NCI-H2029 treated with DMSO at 0.1 percent for 48 hours (cell line): ENCODE measurements at regions not wholly inside any gene's neighbourhood (a gene's known extent, or its start where the extent isn't known, plus 50 kb on each side); places are given as distances from the start of the nearest gene placed in this dataset.
"Not testable (repeated sequence)": the region's sequence is repeated elsewhere in the genome, so short reads cannot be mapped to it uniquely, and the experiment has no call there.

Experiments
- DNase-seq: peaks from one replicate; lab custom pipeline; 2025; lab: John Stamatoyannopoulos, UW

DNA sequence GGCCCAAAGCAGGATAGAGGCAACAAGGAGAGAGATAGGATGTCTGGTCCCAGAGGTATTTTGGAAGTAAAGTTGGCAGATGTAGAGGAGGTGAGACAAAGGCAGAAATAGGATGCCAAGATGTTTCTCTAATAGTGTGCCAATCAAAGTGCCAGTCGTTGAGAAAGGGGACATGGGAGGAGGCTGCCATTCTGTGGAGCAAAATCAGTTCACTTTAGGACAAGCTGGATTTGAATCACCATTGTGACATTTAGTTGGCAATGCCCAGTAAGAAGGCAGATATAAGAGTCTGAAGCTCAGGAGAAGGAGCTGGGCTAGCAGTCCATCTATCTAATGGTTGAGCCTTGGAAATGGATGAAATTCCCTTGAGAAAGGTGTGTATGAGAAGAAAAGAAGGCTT lies 53.8 kb downstream of the ADRB2 start:
- DNase-seq: no peak

DNA sequence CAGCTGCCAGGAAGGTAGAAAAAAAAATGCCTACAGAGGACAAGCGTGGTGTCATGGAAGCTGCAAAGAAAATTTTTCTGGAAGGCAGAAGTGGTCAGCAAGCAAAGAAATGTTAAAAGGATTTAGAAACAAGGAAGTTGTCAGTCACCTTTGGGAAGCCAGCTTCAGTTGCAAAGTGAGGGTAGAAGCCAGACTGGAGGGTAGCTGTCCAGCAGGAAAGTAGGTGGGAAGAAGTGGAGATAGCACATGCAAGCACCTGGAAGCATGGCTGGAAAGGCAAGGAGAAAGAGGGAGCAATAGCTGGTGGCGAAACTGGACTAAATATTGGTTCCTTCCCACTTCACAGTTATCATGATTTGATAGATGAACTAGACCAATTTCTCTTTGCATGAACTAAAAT lies 54.3 kb downstream of the ADRB2 start:
- no peak for DNase-seq

DNA sequence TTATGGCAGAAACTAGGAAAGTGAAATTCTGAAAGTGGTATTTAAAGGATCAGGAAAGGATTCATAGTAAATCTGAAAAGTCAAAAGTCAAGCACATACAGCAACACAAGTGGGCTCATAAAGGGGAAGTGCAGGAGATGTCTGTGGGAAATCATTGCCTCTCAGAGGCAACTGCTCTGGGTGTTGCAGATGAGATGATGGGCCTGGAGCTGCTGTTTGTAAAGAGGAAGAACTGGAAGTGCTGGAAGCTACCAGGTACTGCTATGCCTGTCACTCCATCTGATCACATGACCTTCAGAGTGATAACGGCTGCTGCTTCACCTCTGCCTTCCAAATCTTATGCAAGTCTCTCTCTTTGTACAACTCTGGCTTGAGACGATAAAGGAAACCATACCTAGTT lies 55.9 kb downstream of the ADRB2 start:
- no peak for DNase-seq

DNA sequence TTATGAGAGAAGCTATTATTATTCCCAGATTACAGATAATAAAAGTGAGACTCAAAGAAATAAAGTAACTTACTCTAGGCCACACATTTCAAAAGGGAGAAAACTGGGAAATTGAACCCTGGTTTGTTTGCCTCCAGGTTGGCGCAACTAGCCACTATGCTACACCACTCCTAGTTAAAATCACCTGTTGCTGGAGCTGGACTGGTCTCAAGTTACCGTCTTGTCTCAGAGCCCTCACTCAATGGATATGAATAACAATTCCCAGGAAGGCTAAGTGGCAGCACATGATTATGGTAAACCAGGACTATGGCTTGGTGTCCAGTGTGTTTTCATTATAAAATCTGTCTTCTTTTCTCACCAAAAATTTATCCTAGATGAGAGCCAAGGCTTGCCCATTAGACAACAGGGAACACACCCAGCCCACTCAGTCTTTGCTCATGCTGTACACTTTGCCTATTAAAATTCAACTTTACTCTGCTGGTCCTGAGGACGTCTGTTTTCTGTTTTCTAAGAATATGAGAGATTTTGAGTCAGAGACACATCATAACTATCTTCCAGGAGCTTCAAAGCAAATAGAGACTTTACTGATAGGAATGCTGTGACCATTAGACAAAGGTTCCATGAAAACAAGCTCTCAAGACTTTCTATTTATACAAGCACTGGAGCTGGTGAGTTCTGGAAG lies 58.1 kb downstream of the ADRB2 start:
- peak; percentile 74 for DNase-seq

DNA sequence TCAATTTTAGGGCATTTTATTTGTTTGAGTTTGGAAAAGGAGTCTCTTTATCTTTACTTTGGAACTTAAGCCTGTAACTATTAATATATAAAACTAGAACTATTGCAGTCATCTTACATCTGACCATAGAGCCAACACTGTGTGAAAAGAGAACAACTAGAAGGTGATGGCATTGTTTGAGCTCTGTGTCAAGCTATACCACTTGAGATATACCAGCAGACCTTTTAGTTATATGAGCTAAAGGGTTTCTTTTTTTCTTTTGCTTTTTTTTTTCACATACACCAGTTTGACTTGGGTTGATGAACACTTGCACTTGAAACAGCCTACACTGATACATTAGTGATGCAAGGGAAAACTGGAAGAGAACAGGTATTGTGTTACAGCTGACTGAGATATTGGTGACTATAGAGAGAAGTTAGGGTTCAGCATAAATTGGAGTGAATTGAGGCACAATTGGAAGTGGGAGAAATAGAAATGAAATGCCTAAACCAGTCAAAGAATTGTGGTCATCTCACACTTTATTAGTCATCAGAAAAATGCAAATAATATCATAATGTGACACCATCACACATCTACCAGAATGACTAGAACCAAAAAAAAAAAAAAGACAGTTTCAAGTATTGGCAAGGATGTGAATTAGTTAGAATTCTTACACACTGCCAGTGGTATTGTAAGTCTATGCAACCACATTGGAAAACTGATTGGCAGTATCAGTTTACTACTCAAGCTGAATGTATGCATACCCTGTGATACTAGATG lies 60.9 kb downstream of the ADRB2 start:
- no peak for DNase-seq

DNA sequence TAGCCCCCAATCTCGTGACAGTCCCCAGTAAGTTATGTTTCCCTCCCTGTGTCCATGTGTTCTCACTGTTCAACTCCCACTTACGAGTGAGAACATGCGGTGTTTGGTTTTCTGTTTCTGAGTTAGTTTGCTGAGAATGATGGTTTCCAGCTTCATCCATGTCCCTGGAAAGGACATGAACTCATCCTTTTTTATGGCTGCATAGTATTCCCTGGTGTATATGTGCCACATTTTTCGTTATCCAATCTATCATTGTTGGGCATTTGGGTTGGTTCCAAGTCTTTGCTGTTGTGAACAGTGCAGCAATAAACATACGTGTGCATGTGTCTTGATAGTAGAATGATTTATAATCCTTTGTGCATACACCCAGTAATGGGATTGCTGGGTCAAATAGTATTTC lies 63.5 kb downstream of the ADRB2 start:
- DNase-seq: not testable (repeated sequence)

DNA sequence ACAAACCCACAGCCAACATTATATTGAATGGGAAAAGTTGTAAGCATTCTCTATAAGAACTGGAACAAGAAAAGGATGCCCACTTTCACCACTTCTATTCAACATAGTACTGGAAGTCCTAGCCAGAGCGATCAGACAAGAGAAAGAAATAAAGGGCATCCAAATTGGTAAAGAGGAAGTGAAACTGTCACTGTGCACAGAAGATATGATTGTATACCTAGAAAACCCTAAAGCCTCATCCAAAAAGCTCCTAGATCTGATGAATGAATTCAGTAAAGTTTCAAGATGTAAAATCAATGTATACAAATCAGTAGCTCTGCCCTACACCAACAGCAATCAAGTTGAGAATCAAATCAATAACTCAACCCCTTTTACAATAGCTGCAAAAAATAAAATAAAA lies 69.0 kb downstream of the ADRB2 start:
- not testable (repeated sequence) for DNase-seq

DNA sequence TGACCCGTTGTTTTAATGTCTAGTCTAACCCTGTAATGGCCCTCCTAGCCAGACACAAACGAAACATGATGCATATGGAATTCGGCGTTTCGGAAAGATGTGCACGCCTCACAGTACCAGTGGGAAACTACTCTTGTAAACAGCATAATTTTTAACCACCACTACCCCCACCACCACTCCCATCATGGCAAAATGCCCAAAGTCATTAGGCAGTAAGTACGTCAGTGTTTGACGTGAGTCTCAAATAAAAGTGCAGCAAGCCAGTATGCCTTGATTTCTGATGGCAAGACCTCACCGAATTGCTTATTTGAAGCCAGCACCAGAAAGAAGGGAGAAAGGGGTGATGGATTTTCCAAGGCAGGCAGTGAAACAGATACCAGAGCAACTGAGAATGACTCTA lies 71.4 kb downstream of the ADRB2 start:
- DNase-seq: no peak

DNA sequence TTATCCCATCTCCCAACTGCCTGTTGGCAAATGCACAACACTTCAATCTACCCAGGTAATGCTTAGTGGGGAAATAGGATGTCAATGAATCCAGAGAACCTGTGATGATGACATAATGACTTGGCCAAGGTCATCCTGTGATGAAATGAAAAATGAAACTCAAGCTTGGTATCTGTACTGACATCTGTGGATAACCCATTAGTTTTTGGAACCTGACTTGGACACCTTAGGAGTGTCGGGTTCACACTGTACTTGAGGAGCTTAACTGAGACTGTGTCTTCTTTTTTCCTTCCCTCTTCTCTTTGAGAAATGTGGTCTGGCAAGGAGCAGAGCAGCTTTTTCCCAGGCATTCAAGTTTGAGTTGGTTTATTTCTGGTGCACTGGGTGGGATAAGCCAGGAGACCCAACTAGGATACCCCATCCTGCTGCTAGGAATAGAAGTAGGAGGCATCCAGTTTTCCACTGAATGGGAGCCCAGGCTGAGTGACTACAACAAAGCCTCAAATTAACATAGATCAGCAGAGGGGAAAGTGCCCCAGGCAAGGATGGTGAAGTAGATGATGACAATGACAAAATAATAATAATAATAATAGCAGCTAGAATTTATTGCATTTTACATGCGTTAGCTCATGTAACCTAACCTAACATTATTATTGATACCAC lies 72.1 kb downstream of the ADRB2 start:
- DNase-seq: no peak

DNA sequence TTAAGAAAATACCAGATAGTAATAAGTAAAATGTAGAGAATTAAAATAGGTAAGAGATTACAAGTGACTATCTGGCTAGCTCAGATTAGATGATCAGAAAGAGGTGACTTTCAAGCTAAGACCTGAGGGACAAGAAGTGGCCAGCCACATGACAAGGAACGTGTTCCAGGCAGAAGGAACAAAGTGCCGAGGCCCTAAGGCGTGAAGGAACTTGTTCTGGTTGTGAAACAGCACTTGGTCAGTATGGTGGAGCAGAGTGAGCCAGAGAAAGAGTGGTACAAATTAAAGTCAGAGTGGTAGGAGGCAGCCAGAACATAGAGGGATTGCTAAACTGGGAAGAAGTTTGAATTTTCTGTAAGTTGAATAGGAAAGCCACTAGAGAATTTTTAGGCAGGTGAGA lies 73.6 kb downstream of the ADRB2 start:
- DNase-seq: no peak

DNA sequence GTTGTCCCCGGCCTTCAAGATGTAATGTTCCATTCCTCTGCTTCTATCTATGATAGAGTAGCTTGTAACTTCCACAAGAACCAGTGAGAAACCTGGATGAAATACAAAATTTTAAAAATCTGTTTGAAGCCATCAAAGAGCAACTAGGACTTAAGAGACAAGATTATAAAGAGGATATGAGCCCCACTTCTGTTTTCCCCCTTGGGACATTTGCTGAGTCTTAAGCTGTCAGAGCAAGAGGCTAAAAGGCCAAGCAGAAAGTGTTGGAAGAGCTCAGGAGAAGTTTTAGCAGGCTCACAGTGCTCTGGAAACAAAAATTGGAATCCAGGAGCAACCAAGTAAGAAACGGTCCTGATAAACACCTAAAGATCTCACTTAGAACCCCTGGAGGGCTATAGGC lies 76.1 kb downstream of the ADRB2 start:
- no peak for DNase-seq

DNA sequence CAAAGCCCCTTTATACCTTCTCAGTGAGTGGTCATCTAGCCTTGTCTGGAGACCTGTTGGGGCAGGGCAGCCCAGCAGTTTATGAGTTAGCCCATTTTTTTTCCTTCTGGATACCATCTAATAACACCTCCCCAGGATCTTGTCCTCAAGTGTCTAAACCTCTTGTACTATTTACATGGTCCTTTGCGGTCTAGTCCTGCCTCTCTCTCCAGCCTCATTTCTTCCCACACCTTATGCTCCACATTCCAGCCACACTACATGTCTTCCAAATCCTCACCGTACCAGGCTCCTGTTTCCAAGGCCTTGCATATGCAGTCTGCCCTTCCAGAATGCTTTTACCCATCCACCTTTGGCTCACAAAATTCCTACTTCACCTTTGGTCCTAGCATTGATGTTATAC lies 77.2 kb downstream of the ADRB2 start:
- no peak for DNase-seq

DNA sequence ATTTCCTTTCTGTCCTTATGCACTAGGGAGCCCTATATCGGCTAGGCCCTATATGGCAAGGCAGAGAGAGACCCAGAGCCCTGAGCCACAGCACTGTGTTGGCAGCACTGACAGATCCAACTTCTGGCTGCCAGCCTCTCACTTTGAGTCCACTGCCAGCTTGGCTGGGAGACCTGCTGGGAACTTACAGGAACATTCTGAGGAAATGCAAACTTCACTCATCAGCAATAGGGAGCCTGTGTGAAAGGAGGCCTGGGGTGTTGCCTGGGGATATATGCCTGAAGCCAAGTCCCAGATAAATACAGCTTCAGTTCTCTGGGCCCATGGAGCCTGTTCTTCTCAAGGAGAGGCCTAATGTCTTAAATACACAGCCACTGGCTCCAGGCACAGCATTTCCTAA lies 78.0 kb downstream of the ADRB2 start:
- DNase-seq: no peak

DNA sequence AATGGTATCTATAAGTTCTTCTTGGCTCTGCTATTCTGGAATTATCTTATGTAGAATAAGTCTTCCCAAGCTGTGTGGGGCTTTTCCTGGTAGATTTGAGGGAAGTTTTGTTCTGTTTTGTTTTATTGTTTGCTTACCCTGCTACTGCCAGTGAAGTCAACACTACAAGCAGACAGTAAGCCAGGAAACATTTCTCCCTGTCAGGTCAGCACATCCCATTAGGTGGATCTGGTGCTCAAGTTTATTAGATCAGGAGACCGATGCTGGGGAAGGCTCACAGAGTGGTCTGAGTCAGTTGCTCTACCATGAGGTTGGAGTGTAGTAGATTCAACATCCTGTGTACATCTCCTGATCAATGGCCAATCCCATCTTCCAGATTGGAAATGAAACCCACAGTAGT lies 79.1 kb downstream of the ADRB2 start:
- no peak for DNase-seq

DNA sequence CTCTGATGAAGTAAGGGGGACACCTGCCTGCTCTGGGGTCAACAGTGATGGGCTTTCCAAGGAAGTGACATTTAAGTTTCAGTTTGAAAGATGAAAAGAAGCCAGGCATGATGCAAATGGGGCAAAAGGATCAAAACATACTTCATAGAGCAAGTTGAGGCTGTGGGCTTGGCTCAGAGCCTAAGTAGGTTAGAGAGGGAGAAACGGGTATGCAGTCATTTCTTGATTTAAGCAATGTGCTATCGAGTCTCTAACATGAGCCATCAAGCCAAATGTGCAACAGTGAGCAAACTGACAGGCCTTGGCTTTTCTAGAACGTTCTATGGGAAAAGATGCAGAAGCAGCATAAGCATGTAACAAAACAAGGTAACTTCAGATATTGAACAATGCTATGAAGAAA lies 80.6 kb downstream of the ADRB2 start:
- DNase-seq: no peak

DNA sequence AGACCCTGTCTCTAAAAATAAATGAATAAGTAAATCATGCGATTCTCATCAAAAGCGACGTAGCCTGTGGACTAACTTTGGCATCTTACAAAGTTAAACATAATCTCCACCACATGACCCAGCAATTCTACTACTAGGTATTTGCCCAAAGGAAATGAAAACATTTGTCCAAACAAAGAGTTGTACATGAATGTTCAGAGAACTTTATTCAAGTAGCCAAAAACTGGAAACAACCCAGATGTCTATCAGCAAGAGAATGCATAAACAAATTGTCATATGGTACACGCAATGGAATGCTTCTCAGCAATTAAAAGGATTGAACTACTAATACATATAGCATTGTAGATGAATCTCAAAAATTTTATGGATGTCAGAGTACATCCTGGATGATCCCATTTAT lies 82.6 kb downstream of the ADRB2 start:
- DNase-seq: no peak

DNA sequence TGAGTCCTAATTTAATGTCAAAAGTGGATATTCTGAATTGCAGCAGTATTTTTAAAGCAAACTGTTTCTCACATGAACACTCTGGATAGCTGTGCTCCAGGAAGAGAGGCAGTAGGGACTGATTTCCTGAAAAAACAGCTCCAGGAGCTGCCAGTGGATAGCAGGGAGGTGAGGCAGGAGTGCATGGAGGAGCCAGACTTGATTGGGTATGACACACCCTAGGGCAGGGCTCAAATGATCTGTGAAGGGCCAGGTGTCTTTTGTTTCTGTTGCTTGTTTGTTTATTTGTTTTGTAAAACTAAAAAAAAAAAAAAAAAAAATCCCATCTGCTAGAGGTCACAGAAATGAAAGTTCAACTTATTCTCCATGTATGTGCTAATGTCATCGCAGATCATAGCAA lies 83.4 kb downstream of the ADRB2 start:
- no peak for DNase-seq

DNA sequence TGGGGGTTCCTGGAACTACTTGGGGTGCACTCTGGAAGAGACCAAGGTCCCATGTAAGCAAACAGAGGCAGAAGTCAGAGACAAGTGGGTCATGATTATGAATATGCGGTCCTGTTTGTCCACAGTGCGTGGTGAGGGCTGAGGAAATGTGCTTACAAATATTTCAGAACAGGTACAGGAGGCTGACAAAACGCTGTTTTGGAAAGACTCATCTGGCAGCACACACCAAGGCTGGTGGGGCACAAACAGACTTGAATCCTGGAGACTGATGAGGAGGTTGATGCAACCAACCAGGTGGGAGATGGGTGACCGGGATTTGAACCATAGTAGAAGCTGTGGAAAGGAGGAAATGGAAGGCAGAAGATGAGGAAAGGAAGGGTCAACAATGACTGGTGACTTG lies 83.8 kb downstream of the ADRB2 start:
- no peak for DNase-seq

DNA sequence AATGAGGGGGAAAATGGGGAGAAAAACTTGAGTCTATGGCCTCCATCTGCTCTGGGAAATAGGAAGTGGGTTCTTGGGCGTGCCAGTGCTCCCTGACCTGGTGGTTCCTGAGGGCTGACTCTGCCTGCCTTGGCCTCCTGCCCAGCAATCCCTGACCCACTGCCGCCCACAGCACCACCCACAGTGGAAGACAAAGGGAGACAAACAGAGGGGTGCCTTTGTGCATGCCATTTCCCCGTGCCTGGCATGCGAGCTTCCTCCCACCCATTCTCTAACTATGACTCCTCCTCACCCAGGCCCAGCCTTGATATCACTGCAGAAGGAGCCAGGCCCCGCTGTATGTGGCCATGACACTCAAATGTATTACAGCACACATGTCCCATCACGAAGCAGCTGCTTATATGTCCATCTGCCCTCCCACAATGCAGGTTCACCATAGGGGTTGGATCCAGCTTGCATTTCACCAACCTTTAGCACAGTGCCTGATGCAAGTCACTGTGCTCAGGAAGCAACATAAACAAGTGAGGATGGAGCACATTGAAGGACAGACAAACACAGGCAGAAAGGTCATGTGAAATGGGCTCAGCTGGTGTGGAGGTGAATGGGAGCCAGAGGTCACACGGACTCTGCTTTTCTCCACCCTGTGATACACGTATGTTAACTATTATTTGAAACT lies 84.4 kb downstream of the ADRB2 start:
- no peak for DNase-seq

DNA sequence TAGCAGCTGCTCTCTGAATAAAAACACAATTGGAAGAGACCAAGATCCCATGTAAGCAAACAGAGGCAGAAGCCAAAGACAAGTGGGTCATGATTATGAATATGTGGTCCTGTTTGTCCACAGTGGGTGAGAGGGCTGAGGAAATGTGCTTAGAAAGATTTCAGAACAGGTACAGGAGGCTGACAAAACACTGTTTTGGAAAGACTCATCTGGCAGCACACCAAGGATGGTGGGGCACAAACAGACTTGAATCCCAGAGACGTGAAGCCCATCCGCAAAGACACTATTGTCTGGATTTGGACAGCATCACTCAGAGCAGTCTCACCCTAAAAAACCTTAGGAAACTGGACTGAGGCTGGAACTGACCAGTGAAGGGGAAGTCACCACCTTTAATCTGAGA lies 85.0 kb downstream of the ADRB2 start:
- no peak for DNase-seq

DNA sequence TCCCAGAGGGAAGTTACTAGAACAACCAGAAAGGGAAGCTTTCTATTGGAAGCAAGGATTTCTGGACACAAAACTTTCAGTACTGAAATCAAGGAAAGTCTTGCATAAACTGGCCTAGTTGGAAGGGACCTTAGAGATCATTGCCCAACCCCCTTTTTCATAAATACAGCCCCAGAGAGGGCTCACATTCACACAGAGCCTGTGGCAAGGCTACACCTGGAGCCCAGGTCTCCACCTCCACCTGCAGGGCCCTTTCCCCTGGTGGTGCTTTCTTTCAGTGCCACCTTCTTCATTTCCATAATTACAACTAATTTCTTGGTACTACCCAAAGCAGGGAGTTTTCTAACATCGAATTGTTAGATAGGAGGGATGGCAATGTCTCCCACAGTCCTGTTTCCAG lies 85.7 kb downstream of the ADRB2 start:
- DNase-seq: no peak

DNA sequence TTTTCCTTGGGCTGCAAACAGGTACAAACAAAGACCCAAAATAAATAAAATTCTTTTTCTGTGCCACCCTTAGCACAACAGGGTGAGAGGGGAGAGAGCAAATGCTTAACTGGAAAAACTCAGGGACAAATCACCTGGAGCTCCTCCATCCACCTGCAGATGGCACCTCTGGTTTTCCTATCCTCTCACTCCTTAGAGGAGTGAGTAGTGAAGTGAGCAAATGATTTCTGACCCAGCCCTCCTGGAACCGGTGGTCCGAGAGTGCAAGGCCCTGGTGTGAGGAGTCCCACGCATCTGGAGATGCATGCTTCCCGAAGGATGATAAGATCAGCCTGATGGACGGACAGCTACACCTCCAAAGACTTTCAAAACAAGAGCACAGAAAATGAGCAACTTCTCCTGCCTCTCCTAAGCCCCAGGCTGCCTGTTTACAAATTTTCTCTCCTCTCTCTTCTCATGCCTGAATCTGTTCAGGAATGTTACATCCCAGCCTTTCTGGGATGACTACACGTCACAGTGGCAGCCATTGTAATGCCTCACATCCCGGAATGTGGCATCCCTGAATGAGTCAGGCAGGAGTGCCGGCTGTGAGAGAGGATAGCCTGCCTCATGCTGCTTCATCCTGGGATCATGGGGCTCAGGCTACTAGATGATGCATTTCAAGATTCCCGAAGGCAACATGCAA lies 86.4 kb downstream of the ADRB2 start:
- no peak for DNase-seq
